Nucleus accumbens (tissue), 56 donors: ENCODE measurements at regions not wholly inside any gene's neighbourhood (a gene's known extent, or its start where the extent isn't known, plus 50 kb on each side); places are given as distances from the start of the nearest gene placed in this dataset.

Experiments used
- DNase-seq, 56 donors: peaks; one replicate each; lab custom pipeline; 2025; lab: John Stamatoyannopoulos, UW

GRCh38 chr2:145775591-145775990 is 1255.7 kb upstream of the ZEB2 start:
- no peak for DNase-seq

- DNase-seq: no peak
Measured at GRCh38 chr2:145771525-145771924, 1251.6 kb upstream of the ZEB2 start.

- no peak for DNase-seq
Measured at GRCh38 chr2:145769011-145769716, 1249.2 kb upstream of the ZEB2 start.

- DNase-seq: no peak
Measured at GRCh38 chr2:145765874-145766273, 1246.0 kb upstream of the ZEB2 start.

GRCh38 chr2:145764631-145765030 is 1244.7 kb upstream of the ZEB2 start:
- DNase-seq: no peak

GRCh38 chr2:145760781-145761649 is 1241.1 kb upstream of the ZEB2 start:
- DNase-seq: no peak

- DNase-seq: no peak
Measured at GRCh38 chr2:145759228-145759915, 1239.5 kb upstream of the ZEB2 start.

- no peak for DNase-seq
Measured at GRCh38 chr2:145757503-145758246, 1237.8 kb upstream of the ZEB2 start.

- DNase-seq: no peak
Measured at GRCh38 chr2:145755019-145755837, 1235.3 kb upstream of the ZEB2 start.

- no peak for DNase-seq
Measured at GRCh38 chr2:145753966-145754365, 1234.0 kb upstream of the ZEB2 start.

- peak in 2 of 56 donors; percentile 2 to 7 for DNase-seq
Measured at GRCh38 chr2:145753041-145753608, 1233.2 kb upstream of the ZEB2 start.

GRCh38 chr2:145752091-145752806 is 1232.3 kb upstream of the ZEB2 start:
- DNase-seq: peak in 10 of 56 donors; percentile 5 to 56 (median 15)

- peak in 2 of 56 donors; percentile 2 to 14 for DNase-seq
Measured at GRCh38 chr2:145751629-145752028, 1231.7 kb upstream of the ZEB2 start.

- DNase-seq: no peak
Measured at GRCh38 chr2:145751155-145751554, 1231.2 kb upstream of the ZEB2 start.

- no peak for DNase-seq
Measured at GRCh38 chr2:145750612-145751011, 1230.7 kb upstream of the ZEB2 start.

GRCh38 chr2:145750144-145750543 is 1230.2 kb upstream of the ZEB2 start:
- DNase-seq: no peak

- no peak for DNase-seq
Measured at GRCh38 chr2:145749556-145749955, 1229.6 kb upstream of the ZEB2 start.

GRCh38 chr2:145748927-145749326 is 1229.0 kb upstream of the ZEB2 start:
- no peak for DNase-seq

GRCh38 chr2:145747715-145748114 is 1227.8 kb upstream of the ZEB2 start:
- no peak for DNase-seq
